HG02678 (cell line): ENCODE measurements at regions not wholly inside any gene's neighbourhood (a gene's known extent, or its start where the extent isn't known, plus 50 kb on each side); places are given as distances from the start of the nearest gene placed in this dataset.

Experiments used
- ATAC-seq: cut with Tn5 transposase; IDR thresholded peaks from one replicate; pipeline ENCODE4 v1.9.1; 2021; ENCODE audit warnings: mild to moderate bottlenecking, moderate library complexity; ENCODE audit not compliant: unreplicated experiment

DNA sequence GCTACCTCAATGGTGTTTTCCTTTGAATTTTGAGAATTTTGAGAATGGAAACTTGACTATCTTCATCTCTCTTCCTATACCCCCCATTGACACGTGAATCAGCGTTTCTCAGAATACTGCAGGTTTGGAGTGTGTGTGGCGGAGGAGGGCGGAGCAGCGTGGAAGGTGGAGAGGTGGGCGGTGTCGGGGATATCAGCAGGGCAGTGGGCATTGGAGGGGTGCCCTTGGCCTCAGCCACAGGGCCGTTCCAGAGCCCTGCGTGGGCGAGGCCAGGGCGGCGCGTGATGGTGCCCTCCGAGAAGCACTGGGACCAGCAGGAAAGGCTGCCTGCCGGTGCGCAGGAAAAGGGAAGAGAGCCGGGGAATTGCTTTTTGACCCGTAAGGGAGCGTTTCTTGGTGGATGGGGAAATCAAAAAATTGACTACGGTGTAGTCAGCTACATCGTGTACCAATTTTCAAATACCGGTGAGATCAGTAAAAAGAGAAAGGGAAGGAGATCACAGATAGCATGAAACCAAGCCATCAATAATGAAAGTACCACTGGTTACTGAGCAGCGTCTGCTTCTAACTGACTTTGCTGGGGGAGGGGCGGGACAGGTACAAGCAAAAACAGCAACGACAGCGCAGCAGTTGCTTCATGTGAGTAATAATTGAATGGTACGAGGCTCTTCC is 82.7 kb upstream of the DUSP22 start:
- no peak for ATAC-seq

DNA sequence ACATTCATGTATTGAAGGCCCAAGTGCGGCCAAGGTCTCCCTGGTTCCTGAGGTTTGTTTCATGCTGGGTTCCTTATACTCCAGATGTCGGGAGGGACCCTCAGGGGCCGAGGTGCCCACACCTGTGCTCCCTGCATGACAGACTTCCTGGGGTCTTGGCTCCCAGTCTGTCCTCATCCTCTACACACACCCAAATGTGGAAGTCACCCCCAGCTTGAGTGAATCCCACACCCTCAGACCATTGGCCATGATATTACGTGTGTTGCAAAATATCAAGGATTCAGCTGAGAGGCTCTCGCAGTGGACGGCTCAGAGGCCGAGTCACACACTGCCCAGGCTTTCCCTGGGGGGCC is 82.2 kb upstream of the DUSP22 start:
- no peak for ATAC-seq

DNA sequence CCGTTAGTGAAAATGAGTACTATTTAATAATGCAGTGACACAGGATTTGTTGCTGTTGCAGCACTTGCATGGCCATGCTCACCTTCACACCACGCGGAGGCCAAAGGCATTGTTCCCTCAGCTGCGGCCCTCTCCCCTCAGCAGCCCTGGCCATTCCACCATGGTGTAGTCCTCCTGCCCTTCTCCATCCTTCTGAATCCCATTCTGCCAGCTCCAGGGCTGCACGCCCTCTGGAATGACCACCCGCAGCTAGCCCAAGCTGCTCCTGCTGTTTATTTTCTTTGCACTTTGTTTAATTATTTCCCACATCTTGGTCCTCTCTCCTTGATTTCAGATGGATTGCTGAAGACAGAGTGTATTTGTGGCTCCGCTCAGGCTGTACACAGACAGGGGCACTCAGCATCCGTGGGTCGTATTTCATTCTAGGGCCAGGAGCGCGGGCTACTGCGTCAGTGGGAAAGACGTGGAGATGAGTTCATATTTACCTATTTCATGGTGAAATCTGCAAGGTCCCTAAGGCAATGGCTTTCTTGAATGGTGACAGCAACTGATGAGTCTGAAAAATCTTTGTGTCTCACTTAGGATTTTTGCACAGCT is 81.4 kb upstream of the DUSP22 start:
- ATAC-seq, result no peak

DNA sequence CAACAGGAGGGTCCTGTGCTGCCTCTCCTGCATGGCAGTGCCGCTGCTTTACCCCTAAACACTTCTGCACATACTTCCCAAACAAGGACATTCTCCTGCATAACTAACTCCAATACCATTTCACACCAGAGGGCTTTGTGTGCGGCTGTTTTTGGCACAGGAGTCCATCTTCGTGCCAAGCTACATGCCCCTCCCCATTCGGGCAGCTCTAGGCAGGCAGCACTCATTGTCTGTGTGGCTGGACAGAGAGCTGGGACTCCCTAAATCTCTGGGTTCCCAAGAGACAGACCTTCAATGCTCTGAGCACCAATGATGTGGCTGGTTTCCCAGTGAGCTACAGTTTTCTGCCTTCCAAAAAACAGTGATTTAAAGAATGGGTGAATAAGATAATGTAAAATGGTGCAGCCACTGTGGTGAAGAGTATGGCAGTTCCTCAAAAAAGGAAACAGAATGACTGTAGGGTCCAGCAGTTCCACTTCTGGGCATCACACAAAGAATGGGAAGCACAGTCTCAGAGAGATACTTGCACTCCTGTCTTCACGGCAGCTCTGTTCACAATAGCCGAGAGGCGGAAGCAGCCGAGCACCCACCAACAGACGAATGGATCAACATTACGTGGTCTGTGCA is 80.3 kb upstream of the DUSP22 start:
- ATAC-seq, result no peak

DNA sequence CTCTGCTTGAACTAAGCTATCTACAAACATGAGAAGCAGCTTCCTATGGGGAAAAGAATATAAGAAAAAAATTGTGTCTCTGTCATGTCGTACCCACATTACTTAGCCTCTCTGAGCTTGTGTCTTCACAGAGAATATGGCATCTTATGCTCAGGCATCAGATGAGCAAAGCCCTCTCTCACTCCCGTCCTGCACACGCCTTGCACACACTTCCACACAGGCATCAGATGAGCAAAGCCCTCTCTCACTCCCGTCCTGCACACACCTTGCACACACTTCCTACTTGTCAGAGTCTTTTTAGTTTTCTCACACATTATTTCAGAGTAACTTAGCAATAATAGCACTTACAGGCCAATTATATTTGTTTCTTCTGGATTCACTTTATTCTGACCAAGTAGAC is 79.0 kb upstream of the DUSP22 start:
- ATAC-seq, result no peak

DNA sequence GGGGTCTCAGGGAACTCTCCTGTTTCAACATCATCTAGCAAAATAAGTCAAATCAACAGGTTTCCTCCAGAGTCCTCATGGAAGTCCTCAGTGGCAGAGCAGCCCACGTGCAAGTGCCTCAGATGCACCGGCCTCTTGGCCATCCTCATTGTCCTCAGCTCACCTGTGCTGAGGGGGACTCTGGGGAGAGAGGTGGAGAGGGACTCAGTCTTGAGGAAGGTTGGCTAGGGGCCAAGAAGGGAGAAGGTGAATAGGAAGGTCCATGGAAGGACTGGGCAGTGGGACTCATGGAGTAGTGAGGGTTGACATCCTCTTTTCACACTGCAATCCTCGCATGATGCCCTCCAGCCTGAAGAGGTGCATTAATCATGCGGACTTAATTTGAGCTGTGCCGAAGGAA is 77.9 kb upstream of the DUSP22 start:
- ATAC-seq, result no peak

DNA sequence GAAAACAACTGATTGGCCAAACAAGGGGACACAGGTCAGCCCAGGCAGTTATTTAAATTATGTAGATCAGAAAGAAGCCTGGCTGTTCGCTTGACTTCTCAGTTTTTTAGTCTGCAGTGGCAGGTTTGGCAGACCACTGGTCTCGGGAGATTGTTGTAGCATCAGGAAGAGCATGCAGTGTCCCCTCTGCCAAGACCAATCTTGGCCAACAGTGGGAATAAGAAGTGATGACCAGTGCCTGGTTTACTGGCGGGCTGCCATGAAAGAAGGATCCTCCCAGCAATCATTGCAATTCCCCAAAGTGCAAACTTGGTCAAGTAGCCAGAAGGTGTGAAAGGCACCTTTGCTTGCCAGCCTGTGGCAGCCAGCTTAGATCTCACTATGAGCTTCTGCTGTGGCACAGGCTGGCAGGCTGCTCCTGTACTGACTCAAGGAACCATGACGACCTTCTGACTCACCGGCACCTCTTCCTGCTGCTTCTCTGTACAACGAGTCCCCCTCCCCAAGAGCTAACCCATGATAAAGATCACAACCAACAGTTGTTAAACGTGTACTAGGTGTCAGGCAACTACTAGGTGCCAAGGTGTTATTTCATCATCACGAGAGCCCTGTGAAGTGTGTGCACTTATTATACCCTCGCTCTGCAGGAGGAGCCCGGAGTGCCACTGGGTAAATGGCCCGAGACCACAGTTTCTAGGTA is 76.8 kb upstream of the DUSP22 start:
- ATAC-seq, result no peak

DNA sequence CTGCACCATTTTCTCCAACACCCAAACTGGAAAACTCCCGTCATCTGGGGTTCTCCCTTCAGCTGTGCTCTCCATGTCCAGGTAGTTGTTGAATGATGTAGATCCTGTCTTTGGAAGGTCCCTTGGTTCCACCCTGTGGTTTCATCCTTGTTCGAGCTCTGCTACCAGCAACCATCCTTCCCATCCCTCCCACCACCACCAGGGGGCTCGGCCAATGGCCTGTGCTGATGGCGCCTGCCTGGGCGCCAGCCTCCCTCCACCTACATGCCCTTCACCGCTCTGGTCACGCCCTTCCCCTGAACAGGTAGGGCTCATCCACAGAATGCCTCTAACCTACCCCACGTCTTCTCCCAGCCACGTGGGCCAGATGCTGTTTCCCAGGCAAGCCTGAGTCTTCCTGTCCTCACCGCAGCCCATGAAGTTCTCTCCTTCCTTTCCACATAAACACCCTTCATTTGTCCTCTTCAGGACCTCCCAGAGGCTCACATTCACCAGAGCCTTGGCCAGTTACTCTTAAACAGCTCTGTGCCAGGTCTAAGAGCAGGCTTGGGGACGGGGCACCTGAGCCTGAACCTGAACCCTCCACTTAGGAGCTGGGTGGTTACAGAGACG is 75.1 kb upstream of the DUSP22 start:
- no peak for ATAC-seq

DNA sequence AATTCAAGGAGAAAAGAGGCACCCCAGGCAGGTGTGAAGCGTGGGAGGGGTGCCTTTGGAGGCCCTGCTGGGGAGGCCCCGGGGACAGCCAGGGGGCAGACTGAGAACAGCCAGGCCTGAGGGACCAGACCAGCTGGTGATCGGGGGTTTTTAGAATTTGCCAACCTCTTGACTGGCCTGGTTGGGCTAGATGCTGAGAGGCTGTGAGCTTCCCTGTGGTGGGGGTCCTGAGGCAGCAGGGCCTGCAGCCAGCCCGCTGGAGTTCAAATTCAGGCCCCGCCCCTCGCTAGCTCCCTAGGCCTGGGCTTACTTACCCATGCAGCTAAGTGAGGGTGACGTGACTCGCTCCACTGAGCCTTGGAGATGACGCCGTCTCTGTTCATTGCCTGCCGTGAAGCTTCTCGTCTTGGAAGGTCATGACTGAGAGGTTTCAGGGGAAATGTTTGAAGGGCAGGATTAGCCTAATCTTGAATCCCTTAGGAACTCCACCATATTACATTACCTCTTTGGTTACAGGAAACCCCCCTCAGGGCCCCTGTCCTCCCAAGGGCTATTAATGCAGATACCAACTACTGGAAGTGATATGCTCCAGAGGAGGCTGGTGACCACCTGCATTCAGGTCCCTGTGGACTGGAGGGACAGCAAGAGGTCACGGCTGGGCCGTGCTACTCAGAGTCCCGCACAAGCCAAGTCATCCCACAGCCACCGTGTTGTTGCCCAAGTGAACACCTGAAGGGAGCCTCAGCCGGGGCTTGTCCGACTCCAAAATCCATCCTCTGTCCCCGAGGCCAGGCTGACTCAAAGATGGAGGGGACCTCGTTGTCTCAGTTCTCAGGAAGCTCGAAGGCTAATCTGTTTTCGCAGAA is 73.9 kb upstream of the DUSP22 start:
- peak; percentile 41 for ATAC-seq

DNA sequence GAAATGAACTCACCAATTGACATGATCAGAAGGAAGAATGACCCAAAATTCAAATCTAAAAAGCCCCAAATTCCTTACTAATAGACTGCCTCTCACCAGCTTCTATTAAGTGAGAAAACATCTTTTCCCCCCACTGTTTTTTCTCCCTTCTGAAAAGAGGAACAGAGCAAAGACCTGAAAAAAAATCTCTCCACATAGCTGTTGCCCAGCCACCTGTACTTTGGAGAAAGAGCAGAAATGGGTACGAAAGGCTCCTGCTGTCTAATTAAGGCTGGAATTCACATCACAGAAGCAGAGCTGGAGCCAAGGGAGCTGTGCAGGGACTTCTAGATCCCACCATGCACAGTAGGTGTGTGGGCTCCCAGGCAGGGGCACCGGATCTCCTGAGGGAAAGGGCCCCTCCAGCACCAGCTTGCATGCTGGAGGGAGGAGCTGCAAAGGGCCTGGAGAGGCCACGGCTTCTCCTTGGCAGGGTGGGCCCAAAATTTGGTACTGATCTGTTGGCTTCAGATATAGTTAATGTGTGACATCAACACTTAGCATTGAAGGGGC is 73.2 kb upstream of the DUSP22 start:
- peak; percentile 16 for ATAC-seq

DNA sequence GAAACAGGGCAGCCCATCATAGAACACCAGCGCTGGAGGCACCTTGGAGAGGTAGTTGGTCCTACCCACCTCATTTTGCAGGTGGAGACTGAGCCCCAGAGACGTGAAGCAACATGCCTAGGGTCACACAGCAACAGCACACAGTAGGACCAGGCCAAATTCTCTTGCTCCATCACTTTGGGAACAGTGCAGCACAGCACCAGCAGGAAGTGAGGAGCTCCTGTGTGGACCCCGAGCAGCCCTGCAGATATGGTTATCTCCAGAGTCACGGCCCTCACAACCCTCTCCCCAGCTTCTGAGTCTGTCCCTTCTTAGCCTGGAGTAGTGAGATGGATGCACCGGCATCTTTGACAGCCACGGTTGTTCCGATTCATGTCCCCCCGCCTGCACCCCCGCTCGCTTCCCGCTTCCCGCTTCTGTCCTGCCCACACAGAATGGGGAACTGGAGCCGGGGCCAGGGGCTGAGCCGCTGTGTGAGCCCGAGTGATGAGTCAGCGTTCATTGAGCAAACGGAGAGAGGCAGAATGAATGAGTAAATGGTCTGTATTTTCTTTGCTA is 72.6 kb upstream of the DUSP22 start:
- no peak for ATAC-seq

DNA sequence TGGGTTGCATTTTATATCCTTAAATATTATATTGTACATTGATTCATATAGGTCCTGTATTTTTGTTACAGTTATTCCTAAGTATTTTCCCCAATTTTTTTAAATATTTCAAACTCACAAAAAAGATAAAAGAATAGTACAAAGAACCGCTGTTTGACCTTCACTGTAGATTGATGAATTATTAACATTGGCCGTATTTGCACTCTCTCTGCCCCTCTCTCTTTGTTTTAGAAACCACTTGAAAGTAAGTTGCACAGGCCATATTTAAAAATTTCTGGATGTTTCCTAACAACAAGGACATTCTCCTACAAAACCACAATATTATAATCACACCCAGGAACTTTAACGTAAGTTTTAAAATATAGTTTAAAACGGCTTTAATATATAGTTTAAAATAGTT is 72.0 kb upstream of the DUSP22 start:
- ATAC-seq, result no peak

DNA sequence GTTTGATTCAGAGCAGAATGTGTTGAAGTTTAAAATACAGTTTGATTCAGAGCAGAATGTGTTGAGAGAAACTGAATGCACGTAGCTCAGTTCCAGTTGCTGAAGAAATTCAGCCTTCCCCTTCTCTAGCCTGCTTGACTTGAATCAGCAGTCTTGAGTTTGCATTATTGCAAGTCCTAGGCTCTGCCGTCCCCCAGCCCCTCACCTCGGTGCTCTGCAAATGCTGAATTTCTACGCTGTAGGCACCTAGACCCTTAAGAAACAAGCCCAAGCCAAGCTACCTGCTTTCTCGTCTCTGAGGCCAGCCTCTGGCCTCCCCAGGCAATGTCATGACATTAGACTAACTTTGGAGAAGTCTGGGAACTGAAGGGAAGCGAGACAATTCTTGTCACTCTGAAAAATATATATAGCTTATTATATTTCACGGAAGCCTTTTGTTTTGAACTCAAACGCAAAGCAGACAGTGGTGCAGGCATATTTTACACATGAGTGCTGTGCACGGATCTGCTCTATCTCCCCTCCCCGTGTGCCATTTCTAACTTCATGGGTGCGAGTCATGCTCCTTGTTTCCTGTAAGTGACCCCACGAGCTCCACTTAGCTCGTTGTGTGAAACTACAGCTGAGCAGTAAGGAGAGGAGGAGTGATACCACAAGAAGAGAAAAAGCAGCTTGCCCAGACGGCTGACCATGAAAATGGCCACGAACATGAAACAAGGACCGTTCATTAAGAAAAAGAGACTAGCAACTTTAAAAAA is 71.4 kb upstream of the DUSP22 start:
- ATAC-seq, result no peak

DNA sequence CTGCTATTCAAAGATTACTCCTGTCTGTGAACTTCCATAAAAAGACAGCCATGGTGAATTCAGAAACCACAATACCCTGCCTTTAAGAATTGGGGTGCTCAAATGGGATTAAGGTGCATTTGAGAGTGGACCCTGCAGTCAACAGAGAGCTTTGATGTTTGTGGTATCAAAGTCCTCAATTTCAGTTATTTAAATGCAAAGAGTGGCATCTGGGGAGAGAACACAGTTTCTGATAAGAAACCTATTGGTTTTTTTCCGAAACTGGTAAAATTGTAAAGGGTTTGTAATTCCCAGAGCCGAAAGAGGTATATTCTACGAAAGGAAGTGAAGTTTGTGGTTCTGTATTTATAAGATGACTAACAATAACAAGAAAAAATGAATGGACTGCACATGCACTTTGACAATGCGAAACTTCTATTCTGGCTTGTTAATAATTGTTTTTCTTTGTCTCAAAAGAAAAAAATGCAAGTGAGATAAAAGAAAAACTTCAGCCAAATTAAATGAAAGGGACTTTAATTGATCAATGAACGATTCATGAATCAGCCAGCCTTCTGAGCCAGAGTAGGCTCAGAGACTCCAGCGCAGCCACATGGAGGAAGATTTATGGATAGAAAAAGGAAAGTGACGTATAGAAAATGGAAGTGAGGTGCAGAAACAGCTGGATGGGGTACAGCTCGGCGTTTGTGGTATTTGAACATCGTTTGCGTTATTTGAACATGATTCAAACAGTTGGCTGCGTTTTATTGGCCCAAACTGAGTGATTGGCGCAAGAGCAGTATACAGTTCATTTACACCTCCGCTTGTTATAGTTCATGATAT is 70.5 kb upstream of the DUSP22 start:
- no peak for ATAC-seq

DNA sequence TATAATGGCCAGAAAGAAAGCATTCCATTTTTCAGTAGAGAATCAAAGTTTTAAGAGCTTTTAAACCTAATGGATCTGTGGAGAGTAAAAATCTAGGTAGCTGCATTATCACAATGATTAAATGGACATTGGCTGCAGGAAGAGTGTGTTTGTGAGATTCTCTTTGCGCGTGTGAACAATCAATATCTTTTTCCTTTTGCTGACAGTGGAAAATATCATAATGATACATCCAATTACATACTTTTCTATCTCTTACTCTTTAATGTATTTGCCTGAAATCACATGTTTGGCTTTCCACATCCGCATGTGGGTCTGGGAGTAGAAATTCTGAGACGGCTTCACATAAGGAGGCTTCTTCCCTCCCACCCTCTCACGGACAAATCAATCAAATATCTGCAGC is 69.8 kb upstream of the DUSP22 start:
- no peak for ATAC-seq

DNA sequence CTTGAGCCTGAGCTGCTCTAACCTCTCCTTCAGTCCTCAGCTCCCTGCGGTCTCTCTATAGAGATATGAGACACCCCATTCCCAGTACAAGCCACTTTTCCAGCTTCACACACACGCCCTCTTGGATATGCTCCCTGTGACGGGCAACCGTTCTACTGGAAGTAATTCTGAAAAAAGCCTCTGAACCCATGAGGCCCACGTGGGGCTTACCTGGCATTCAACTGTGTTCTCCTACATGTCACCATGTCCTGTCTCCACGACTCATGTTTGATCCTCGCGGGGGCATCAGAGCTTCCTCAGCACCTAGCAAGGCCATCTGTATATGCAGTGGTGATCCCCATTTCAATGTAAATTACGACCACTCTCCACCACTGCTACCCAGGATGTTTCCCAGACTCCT is 69.2 kb upstream of the DUSP22 start:
- no peak for ATAC-seq

DNA sequence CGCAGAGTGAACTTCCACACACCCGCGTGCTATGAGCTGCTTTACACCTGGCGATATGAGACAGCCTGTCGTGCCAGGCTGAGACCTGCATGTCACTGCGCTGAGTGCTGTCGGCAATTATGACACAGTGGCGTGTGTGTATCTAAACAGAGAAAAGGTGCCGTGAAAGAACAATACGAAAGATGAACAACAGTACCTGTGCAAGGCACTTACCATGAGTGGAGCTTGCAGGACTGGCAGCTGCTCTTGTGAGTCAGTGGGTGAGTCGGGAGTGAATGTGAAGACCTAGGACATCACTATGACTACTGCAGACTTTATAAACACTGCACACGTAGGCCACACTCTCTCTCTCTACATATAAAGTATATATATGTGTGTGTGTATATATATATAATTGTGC is 68.5 kb upstream of the DUSP22 start:
- no peak for ATAC-seq

DNA sequence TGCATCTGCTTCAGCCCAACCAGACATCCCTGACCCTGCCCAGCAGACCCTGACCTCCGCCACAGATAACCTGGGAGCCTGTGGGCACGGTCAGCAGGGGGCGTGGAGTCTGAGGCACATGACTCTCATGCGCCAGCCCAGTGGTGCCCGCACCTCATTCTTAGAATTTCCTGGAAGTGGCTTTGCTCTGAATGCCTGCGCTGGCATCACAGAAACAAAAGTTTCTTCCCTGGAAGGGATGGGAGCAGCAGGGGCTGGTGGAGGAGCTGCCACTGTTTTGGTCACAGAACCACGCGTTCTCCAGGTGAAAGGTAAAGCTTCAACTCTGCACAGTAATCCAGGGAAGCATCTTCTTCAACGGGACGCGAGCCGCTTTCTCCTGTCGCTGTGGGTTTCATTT is 67.9 kb upstream of the DUSP22 start:
- ATAC-seq, result no peak
